ENCODE measurements at regions not wholly inside any gene's neighbourhood (a gene's known extent, or its start where the extent isn't known, plus 50 kb on each side); places are given as distances from the start of the nearest gene placed in this dataset.
"Not testable (repeated sequence)": the region's sequence is repeated elsewhere in the genome, so short reads cannot be mapped to it uniquely, and the experiment has no call there.

- TF ChIP-seq, protein P1, sequence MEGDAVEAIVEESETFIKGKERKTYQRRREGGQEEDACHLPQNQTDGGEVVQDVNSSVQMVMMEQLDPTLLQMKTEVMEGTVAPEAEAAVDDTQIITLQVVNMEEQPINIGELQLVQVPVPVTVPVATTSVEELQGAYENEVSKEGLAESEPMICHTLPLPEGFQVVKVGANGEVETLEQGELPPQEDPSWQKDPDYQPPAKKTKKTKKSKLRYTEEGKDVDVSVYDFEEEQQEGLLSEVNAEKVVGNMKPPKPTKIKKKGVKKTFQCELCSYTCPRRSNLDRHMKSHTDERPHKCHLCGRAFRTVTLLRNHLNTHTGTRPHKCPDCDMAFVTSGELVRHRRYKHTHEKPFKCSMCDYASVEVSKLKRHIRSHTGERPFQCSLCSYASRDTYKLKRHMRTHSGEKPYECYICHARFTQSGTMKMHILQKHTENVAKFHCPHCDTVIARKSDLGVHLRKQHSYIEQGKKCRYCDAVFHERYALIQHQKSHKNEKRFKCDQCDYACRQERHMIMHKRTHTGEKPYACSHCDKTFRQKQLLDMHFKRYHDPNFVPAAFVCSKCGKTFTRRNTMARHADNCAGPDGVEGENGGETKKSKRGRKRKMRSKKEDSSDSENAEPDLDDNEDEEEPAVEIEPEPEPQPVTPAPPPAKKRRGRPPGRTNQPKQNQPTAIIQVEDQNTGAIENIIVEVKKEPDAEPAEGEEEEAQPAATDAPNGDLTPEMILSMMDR (IDR thresholded peaks at IDR 0.05; ENCODE audit: insufficient read depth, low read depth, low read length, missing control alignments), result no peak
- no peak for DNase-seq (ENCODE audit: low read depth)
- H3K4me3 ChIP-seq (ENCODE audit: low read length), result no peak overlapping the region
These were observed 246.0 kb downstream of the KBTBD8 start for GRCh38 chr3:67244130-67244529.

DNA sequence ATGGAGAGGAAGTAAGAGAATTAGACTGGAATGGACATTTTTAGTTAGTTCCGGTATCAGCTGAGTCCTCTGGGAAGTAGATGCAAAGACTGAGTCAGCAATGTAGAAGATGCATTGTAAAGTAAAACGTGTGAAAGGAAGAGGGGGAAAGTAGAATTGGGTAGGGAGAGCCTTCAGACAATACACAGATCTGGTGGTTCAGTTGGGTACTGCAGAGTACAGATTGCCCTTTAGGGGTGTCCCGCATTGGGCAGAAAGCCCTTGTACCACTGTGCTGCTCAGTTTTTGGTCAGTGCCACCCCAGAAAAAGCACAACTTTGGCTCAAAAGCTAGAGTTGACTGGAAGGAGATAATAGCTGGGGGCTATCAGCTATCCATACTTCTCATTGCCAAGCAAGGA, 247.4 kb downstream of the KBTBD8 start:
- no peak overlapping the region for H3K4me3 ChIP-seq (ENCODE audit: low read length)
- TF ChIP-seq, protein P1 (IDR thresholded peaks at IDR 0.05; ENCODE audit: insufficient read depth, low read depth, low read length, missing control alignments), result no peak
- DNase-seq (ENCODE audit: low read depth), result no peak

DNA sequence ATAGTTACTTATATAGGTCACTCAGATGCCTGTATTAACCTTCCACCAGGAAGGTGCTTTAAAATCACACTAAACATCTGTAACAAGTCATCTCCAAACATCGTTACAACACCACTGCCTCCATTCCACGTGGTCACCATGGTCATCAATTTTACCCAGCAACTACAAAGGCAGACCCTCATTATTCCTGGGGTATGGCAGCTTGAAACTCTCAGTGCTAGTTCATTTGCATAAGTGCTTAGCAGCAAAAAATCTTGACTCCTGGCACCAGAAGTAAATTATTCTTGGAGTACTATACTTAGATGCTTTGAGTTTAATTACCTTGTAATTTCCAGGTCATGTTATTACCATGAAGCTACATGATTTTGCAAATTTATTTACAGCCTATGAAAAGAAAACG, 250.6 kb downstream of the KBTBD8 start:
- no peak for DNase-seq (ENCODE audit: low read depth)
- TF ChIP-seq, protein P1 (IDR thresholded peaks at IDR 0.05; ENCODE audit: insufficient read depth, low read depth, low read length, missing control alignments), result no peak
- no peak overlapping the region for H3K4me3 ChIP-seq (ENCODE audit: low read length)

DNA sequence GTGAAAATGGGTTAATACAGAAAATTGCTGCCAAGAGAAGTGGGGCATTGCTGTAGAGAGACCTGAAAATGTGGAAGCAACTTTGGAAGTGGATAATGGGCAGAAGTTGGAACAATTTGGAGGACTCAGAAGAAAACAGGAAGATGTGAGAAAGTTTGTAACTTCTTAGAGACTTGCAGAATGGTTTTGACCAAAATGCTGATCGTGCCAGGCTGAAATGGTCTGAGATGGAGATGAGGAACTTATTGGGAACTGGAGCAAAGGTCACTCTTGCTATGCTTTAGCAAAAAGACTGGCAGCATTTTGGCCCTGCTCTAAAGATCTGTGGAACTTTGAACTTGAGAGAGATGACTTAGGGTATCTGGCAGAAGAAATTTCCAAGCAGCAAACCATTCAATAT, 254.8 kb downstream of the KBTBD8 start:
- H3K4me3 ChIP-seq (ENCODE audit: low read length); DNase-seq (ENCODE audit: low read depth): not testable (repeated sequence)

DNA sequence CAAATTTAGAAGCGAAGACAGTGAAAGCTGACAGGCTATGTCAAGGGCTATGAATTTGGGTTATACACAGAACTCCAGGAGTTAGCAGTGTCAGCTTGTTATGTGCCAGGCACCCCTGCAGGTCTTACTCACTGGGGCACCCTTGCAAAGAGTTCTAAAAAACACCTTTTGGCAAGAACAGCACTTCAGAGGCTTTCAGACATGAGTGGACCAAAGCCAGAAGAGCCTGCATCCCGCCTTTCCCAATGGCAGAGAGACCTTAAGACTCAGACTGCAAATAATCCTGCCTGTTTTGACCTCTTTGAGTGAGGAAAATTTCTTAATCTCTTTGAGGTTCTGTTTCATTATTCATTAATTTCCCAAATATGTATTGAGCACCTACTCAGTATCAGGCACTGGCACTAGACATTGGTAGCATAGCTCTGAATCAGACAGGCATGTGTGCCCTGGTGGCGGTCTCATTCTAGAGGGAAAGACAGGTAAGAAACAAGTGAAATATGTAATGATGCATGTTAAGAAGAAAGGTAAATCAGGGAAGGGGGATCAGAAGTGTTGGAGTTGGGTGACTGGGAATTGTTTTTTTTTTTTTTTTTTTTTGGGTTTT, 280.0 kb downstream of the KBTBD8 start:
- H3K4me3 ChIP-seq (ENCODE audit: low read length), result no peak overlapping the region
- TF ChIP-seq, protein P1 (IDR thresholded peaks at IDR 0.05; ENCODE audit: insufficient read depth, low read depth, low read length, missing control alignments), result no peak
- no peak for DNase-seq (ENCODE audit: low read depth)

DNA sequence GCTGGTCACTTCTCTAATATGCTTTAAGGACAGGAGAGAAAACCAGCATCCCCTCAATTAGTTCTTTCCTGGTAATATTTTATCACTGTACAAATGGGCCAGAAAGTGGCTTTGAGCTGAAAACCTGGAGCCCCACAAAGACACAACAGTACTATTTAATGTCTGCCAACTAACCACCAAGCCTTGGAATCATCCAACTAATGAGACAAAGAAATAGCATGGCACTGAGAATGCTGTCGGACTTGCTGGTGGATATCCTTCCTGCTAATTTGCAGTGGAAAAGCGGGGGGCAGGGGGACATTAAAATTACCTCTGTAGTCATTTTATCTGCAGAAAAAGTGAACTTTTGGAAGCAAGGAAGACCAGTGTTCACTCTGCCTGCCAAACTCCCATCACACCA, 288.5 kb downstream of the KBTBD8 start:
- TF ChIP-seq, protein P1 (IDR thresholded peaks at IDR 0.05; ENCODE audit: insufficient read depth, low read depth, low read length, missing control alignments), result no peak
- DNase-seq (ENCODE audit: low read depth), result no peak

DNA sequence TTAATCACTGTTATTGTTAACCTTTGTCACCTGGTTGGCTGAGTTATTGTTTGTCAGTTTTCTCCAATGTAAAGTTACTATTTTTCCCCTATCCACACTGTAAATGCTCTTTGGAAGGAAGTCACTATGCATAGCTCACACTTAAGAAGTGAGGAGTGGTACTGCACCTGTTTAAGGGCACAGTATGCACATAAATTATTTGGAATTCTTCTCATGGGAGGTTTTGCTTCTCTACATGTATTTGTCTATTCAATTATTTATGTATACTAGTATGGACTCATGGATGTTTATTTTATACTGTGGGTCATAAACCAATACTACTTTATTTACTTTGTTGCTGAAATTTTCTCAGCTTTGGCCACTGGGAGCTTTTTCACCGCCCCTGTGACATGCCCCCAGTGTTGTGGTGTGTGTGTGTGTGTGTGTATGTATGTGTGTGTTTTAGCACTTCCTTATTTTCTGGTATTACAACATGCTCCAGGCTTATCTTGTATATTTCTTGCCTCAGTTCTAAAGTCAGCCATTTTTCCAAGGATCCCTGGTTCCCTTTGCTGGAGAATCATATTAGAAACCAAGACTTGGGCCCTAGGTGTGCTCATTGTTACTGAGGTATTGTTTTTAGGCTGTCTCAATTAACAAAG, 290.5 kb downstream of the KBTBD8 start:
- TF ChIP-seq, protein P1 (IDR thresholded peaks at IDR 0.05; ENCODE audit: insufficient read depth, low read depth, low read length, missing control alignments), result no peak
- DNase-seq (ENCODE audit: low read depth), result no peak
- no peak overlapping the region for H3K4me3 ChIP-seq (ENCODE audit: low read length)

More for the DNA sequence above, 288.5 kb downstream of the KBTBD8 start:
- no peak overlapping the region for H3K4me3 ChIP-seq (ENCODE audit: low read length)
